Uterus (tissue), 2 donors: ENCODE measurements at regions not wholly inside any gene's neighbourhood (a gene's known extent, or its start where the extent isn't known, plus 50 kb on each side); places are given as distances from the start of the nearest gene placed in this dataset.

Source experiments
- POLR2A ChIP-seq, 2 donors: fragments of 450-650 bp; IDR thresholded peaks; one replicate each; pipeline ENCODE4 v1.6.1; 2016; ENCODE audit warnings: antibody characterized with exemption in 2 of 2, mild to moderate bottlenecking in 1 of 2, moderate library complexity in 1 of 2
- TF ChIP-seq, protein P1 (sequence below), 4 experiments: fragments of 200-600 bp in 2 of 4; fragments of 450-650 bp in 2 of 4; sonication (generic) in 2 of 4; IDR thresholded peaks; one replicate each; pipeline ENCODE4 v1.5.1; 2016 to 2019; ENCODE audit warnings: antibody characterized with exemption in 4 of 4, mild to moderate bottlenecking in 2 of 4, moderate library complexity in 1 of 4

DNA sequence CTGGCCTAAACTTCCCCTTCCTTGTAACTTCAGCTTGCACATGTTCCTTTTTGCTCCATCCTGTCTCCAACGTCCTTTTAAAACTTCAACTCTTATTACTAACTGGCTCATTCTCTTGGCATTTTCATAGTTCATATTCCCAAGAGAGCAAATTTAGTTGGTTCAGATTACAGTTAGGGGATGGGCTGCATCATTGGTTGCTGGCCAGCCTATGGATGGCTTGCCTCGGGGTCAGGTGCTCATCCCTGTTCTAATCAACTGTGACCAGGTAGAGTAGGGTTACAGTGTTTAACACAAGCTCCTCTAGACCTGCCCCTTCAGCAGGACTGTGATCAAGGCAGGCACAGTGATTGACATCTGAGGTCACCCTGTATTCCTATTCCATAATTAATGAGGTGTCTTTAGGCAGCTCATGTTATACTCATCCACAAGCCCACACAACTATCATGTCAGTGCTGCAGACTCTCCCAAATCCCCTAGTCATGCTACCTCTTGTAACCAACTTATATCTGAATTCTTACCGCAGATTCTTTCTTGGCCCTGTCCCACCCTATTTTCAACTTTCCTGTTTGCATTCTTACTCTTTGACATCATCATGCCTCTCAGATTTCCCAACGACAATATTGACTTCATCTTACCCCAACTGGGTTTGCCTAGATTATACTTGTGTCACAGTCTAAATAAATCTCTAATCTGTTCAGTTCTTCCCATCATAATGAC lies 293.3 kb downstream of the MTX2 start:
- TF ChIP-seq POLR2A (IDR thresholded peaks at IDR 0.05): no peak
- TF ChIP-seq, protein P1, sequence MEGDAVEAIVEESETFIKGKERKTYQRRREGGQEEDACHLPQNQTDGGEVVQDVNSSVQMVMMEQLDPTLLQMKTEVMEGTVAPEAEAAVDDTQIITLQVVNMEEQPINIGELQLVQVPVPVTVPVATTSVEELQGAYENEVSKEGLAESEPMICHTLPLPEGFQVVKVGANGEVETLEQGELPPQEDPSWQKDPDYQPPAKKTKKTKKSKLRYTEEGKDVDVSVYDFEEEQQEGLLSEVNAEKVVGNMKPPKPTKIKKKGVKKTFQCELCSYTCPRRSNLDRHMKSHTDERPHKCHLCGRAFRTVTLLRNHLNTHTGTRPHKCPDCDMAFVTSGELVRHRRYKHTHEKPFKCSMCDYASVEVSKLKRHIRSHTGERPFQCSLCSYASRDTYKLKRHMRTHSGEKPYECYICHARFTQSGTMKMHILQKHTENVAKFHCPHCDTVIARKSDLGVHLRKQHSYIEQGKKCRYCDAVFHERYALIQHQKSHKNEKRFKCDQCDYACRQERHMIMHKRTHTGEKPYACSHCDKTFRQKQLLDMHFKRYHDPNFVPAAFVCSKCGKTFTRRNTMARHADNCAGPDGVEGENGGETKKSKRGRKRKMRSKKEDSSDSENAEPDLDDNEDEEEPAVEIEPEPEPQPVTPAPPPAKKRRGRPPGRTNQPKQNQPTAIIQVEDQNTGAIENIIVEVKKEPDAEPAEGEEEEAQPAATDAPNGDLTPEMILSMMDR (IDR thresholded peaks at IDR 0.05): no peak
